RCC 7860 (cell line): ENCODE measurements at regions not wholly inside any gene's neighbourhood (a gene's known extent, or its start where the extent isn't known, plus 50 kb on each side); places are given as distances from the start of the nearest gene placed in this dataset.

ENCODE experiments used
- DNase-seq: peaks from one replicate; pipeline ENCODE4 v3.0.0-alpha.2; 2015; ENCODE audit warnings: low spot score
- FAIRE-seq: peaks from 2 replicates; lab custom pipeline; 2012; peaks lifted over from hg19 to GRCh38; lab: Jason Lieb, UNC

GRCh38 chr4:100086766-100087431 lies 103.4 kb downstream of the DDIT4L start:
- DNase-seq = no peak
- FAIRE-seq = no peak

- DNase-seq = no peak
- FAIRE-seq = no peak
These were observed 105.4 kb downstream of the DDIT4L start for GRCh38 chr4:100084892-100085291.

GRCh38 chr4:100083289-100083688 lies 107.0 kb downstream of the DDIT4L start:
- DNase-seq (no peak), FAIRE-seq (no peak)

GRCh38 chr4:100082852-100083251 lies 107.4 kb downstream of the DDIT4L start:
- no peak for DNase-seq
- FAIRE-seq = no peak

- no peak for FAIRE-seq
These were observed 108.8 kb downstream of the DDIT4L start for GRCh38 chr4:100081491-100081890.

GRCh38 chr4:100079264-100079663 lies 111.0 kb downstream of the DDIT4L start:
- no peak for DNase-seq
- FAIRE-seq = no peak

More at GRCh38 chr4:100081491-100081890, 108.8 kb downstream of the DDIT4L start:
- DNase-seq = no peak

GRCh38 chr4:100076753-100077152 lies 113.5 kb downstream of the DDIT4L start:
- FAIRE-seq (no peak), DNase-seq (no peak)

GRCh38 chr4:100075486-100076270 lies 114.6 kb downstream of the DDIT4L start:
- FAIRE-seq (no peak), DNase-seq (no peak)

- DNase-seq (no peak), FAIRE-seq (no peak)
These were observed 115.2 kb downstream of the DDIT4L start for GRCh38 chr4:100075056-100075455.

GRCh38 chr4:100071506-100071905 lies 118.8 kb downstream of the DDIT4L start:
- DNase-seq (no peak), FAIRE-seq (no peak)

GRCh38 chr4:100070868-100071267 lies 119.4 kb downstream of the DDIT4L start:
- FAIRE-seq = no peak

GRCh38 chr4:100069207-100069606 lies 119.1 kb upstream of the H2AZ1 start:
- FAIRE-seq (no peak), DNase-seq (no peak)

More at GRCh38 chr4:100070868-100071267, 119.4 kb downstream of the DDIT4L start:
- no peak for DNase-seq

- DNase-seq (no peak), FAIRE-seq (no peak)
These were observed 117.2 kb upstream of the H2AZ1 start for GRCh38 chr4:100067255-100067654.

- FAIRE-seq (no peak), DNase-seq (peak; percentile 9)
These were observed 113.3 kb upstream of the H2AZ1 start for GRCh38 chr4:100063355-100063754.

- no peak for DNase-seq
- no peak for FAIRE-seq
These were observed 112.8 kb upstream of the H2AZ1 start for GRCh38 chr4:100062921-100063320.

- no peak for DNase-seq
- FAIRE-seq = no peak
These were observed 111.8 kb upstream of the H2AZ1 start for GRCh38 chr4:100061835-100062234.

- DNase-seq (no peak), FAIRE-seq (no peak)
These were observed 110.8 kb upstream of the H2AZ1 start for GRCh38 chr4:100060765-100061416.

- FAIRE-seq (no peak), DNase-seq (no peak)
These were observed 109.4 kb upstream of the H2AZ1 start for GRCh38 chr4:100059467-100059866.

GRCh38 chr4:100056701-100057100 lies 106.6 kb upstream of the H2AZ1 start:
- FAIRE-seq = no peak

GRCh38 chr4:100054071-100054470 lies 104.0 kb upstream of the H2AZ1 start:
- FAIRE-seq (no peak), DNase-seq (no peak)

More at GRCh38 chr4:100056701-100057100, 106.6 kb upstream of the H2AZ1 start:
- no peak for DNase-seq

GRCh38 chr4:100049872-100050271 lies 99.8 kb upstream of the H2AZ1 start:
- FAIRE-seq = no peak

GRCh38 chr4:100042711-100043110 lies 92.6 kb upstream of the H2AZ1 start:
- no peak for FAIRE-seq
- no peak for DNase-seq

More at GRCh38 chr4:100049872-100050271, 99.8 kb upstream of the H2AZ1 start:
- no peak for DNase-seq
